BLaER1 treated with 17β-estradiol and CSF1 and Interleukin-3, amounts not matched to agents 10 nM and 100 nM (cell line): ENCODE measurements at regions not wholly inside any gene's neighbourhood (a gene's known extent, or its start where the extent isn't known, plus 50 kb on each side); places are given as distances from the start of the nearest gene placed in this dataset.
"Not testable (repeated sequence)": the region's sequence is repeated elsewhere in the genome, so short reads cannot be mapped to it uniquely, and the experiment has no call there.

Experiments
- H3K27ac ChIP-seq, 11 experiments: shearing (Covaris generic); formaldehyde crosslinking; 2 replicates each; pipeline ENCODE4 v1.8.1; 2022
- H3K27me3 ChIP-seq, 11 experiments: shearing (Covaris generic); formaldehyde crosslinking; 2 replicates each; pipeline ENCODE4 v1.8.1; 2022
- H3K36me3 ChIP-seq, 11 experiments: shearing (Covaris generic); formaldehyde crosslinking; 2 replicates each; pipeline ENCODE4 v1.8.1; 2022
- H3K4me1 ChIP-seq, 10 experiments: shearing (Covaris generic); formaldehyde crosslinking; 2 replicates each; pipeline ENCODE4 v1.8.1; 2022
- H3K4me2 ChIP-seq, 11 experiments: shearing (Covaris generic); formaldehyde crosslinking; 2 replicates each; pipeline ENCODE4 v1.8.1; 2022
- H3K4me3 ChIP-seq, 10 experiments: shearing (Covaris generic); formaldehyde crosslinking; 2 replicates each; pipeline ENCODE4 v1.8.1; 2022
- H3K9ac ChIP-seq, 11 experiments: shearing (Covaris generic); formaldehyde crosslinking; 2 replicates each; pipeline ENCODE4 v1.8.1; 2022
- H3K9me3 ChIP-seq, 11 experiments: shearing (Covaris generic); formaldehyde crosslinking; replicated peaks in 1 of 11; 2 replicates each; pipeline ENCODE4 v1.8.1; 2022
- H4K20me1 ChIP-seq, 11 experiments: shearing (Covaris generic); formaldehyde crosslinking; 2 replicates each; pipeline ENCODE4 v1.8.1; 2022
- Cebpa-rat ChIP-seq, 11 experiments: shearing (Covaris generic); IDR thresholded peaks; 2 replicates each; pipeline ENCODE4 v1.8.1; 2022

DNA sequence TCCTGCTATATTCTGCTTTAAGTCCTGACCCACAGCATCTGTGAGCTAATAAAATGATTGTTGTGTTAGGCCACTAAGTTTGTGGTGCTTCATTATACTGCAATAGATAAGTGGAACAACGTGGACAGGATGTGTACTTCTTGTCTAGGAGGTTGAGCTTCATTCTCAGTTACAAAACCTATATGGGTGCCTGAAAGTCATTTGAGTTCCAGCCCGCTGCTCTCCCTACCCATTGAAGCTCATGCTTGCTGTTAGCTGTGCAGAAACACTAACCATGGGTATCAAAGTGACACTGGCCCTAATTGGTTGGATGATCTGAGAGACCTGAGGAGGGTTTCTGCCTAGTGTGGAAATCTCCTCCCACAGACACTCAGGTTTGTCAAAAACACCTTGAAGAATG lies 357.2 kb downstream of the PDCD6IP start:
- H3K36me3 ChIP-seq: no peaks in the 10 kb centered on the region
- H3K9ac ChIP-seq: no peak overlapping the region
- H3K4me3 ChIP-seq: no peak overlapping the region
- H3K27me3 ChIP-seq: no peaks in the 10 kb centered on the region
- peaks cover 5 to 16% (median 11%) of the 10 kb centered on the region in 11 experiments; a peak in 11 of 22 replicates for H3K9me3 ChIP-seq
- peak overlapping the region in 1 of 11 experiments; percentile 12; a peak in 1 of 22 replicates for H3K4me2 ChIP-seq
- H3K4me1 ChIP-seq: peaks cover 0 to 21% (median 15%) of the 10 kb centered on the region in 10 experiments; a peak in 8 of 20 replicates
- no peaks in the 10 kb centered on the region for H4K20me1 ChIP-seq
- TF ChIP-seq Cebpa-rat (IDR thresholded peaks at IDR 0.05): no peak
- no peak overlapping the region for H3K27ac ChIP-seq

DNA sequence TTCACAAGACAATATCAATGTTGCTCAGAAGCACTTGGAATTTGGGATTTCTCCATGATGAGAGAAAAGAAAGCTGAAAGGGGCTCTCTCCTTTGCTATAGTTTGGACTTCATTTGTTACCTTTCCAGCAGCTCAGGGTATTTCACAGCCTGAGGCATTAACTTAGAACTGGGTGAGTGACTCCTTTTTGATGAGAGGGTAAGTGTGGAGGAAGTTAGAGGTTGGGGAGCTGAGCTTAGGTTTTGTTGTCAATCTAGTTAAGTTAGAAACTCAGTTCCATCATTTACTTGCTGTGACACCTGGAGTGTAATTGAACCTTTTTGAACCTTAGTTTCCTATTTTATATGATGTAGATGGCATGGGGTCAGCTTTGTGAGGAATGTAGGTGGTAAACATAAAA lies 359.1 kb downstream of the PDCD6IP start:
- no peaks in the 10 kb centered on the region for H4K20me1 ChIP-seq
- no peak overlapping the region for H3K4me3 ChIP-seq
- H3K4me1 ChIP-seq: peaks cover 0 to 21% (median 15%) of the 10 kb centered on the region in 10 experiments; a peak in 8 of 20 replicates
- H3K9me3 ChIP-seq: peaks cover 5 to 16% (median 11%) of the 10 kb centered on the region in 11 experiments; a peak in 11 of 22 replicates
- TF ChIP-seq Cebpa-rat (IDR thresholded peaks at IDR 0.05): no peak
- no peaks in the 10 kb centered on the region for H3K27me3 ChIP-seq
- H3K36me3 ChIP-seq: no peaks in the 10 kb centered on the region
- H3K27ac ChIP-seq: no peak overlapping the region
- no peak overlapping the region for H3K4me2 ChIP-seq
- no peak overlapping the region for H3K9ac ChIP-seq

DNA sequence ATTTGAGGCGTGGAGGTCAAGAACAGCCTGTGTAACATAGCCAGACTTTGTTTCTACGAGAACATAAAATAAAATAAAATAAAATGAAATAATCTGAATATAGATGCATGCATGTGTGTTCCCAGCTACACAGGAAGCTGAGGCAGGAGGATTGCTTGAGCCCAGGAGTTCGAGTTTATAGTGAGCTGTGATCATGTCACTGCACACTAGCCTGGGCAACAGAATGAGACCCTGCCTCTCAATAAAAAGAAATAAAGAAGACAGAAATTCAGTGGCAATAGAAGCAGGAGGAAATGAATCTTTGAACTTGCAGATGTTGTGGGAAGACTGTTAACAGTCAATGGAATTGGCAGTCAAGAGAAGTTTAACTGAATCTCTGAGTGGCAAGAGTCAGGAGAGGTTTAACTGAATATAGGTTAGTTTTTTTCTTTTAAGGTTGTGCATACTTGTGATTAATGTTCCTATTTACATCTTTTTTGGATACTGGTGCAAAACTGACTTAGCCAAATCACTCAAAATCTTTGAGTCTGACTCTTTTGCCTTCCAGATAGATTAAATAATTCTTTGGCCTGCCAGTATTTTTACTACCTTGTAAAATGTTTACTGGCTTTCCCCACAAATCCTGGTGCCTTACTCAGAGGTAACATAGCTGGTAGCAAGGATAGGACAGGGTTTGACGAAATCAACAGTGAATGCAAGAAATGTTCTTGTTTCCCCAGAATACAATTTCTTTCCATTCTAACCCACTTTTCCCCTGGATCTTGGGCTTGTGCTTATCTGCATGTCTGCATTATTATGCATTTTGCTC lies 361.4 kb downstream of the PDCD6IP start:
- no peak for TF ChIP-seq Cebpa-rat (IDR thresholded peaks at IDR 0.05)
- Histone ChIP-seq H3K36me3 (no peaks in the 10 kb centered on the region), H4K20me1 (no peaks in the 10 kb centered on the region), H3K27ac (no peak overlapping the region; a peak in 1 of 22 replicates), H3K4me2 (peak overlapping the region in 7 of 11 experiments; percentile 0 to 53 (median 29); a peak in 10 of 22 replicates), H3K4me1 (peaks cover 0 to 21% (median 15%) of the 10 kb centered on the region in 10 experiments; a peak in 8 of 20 replicates), H3K4me3 (no peak overlapping the region), H3K27me3 (no peaks in the 10 kb centered on the region), H3K9me3 (peaks cover 5 to 16% (median 11%) of the 10 kb centered on the region in 11 experiments; a peak in 11 of 22 replicates), H3K9ac (no peak overlapping the region)

DNA sequence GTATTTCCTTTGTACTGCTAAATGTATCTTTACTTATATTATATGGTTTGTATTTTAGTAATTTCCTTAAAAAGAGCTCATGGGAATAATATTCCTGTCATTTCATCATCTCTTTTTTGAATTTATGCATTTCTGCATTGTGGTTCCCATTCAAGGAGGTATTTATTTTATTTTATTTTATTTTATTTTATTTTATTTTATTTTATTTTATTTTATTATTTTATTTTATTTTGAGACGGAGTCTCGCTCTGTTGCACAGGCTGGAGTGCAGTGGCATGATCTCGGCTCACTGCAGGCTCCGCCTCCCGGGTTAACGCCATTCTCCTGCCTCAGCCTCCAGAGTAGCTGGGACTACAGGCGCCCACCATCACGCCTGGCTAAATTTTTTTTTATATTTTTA lies 371.2 kb downstream of the PDCD6IP start:
- not testable (repeated sequence) for H3K36me3 ChIP-seq, H3K27ac ChIP-seq

DNA sequence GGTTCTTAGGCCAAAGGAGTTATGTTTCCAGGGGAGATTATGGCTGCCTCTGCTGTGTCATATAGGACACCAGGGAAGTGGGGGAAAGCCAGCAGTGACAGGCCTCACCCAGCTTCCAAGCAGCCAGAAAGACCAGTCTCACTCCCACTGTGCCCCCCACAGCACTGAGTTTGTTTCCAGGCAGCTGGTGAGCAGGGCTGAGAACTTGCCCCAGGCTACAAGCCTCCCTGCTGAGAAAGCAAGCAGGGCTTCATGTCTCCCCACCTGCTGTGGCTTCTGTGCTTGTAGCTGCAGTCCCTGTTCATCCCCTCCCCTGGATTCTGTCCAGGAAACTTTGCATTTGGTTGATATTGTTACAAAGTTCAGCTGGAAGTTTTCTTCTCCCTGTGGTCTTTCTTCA lies 376.3 kb downstream of the PDCD6IP start:
- peaks cover 0 to 19% (median 10%) of the 10 kb centered on the region in 11 experiments; a peak in 13 of 22 replicates for H3K9me3 ChIP-seq
- H3K4me2 ChIP-seq: no peak overlapping the region
- no peak for TF ChIP-seq Cebpa-rat (IDR thresholded peaks at IDR 0.05)
- H3K27ac ChIP-seq: no peak overlapping the region
- no peak overlapping the region for H3K4me3 ChIP-seq
- no peaks in the 10 kb centered on the region for H3K4me1 ChIP-seq
- no peaks in the 10 kb centered on the region for H3K36me3 ChIP-seq
- no peak overlapping the region for H3K9ac ChIP-seq
- no peaks in the 10 kb centered on the region for H3K27me3 ChIP-seq
- no peaks in the 10 kb centered on the region; a peak in 1 of 22 replicates for H4K20me1 ChIP-seq

More for the DNA sequence above, 371.2 kb downstream of the PDCD6IP start:
- not testable (repeated sequence) for H4K20me1 ChIP-seq, H3K4me3 ChIP-seq, H3K4me1 ChIP-seq, H3K4me2 ChIP-seq, H3K27me3 ChIP-seq, H3K9ac ChIP-seq
- peaks cover 0 to 17% (median 8%) of the 10 kb centered on the region in 11 experiments; a peak in 14 of 22 replicates for H3K9me3 ChIP-seq

DNA sequence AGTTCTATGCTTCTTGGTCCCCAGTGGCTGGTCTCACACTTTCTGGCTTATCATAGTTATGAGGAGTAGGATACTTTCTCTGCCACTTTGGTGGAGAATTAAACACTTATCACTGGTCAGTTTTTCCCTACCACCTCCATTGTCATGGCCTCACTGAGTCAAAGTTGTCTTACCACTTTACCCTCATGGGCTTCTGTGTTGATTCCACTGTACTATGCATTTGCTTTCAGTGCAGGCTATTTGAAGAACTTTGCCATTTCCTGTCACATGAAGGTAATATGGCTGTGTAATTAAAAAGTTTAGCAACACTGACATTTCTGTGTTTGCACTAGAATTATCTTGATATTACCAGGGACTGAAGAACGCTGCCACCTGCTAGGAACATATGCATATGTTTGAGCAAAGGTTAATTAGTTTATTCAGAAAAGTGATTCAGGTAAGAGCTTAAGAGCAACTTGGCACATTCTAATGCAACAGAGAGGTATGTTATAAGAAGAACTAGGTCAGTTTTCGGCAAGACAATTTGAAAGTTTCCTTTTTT lies 377.3 kb downstream of the PDCD6IP start:
- Histone ChIP-seq H3K4me2 (no peak overlapping the region), H3K27ac (no peak overlapping the region), H3K4me3 (no peak overlapping the region), H3K9ac (no peak overlapping the region), H3K9me3 (peaks cover 0 to 19% (median 10%) of the 10 kb centered on the region in 11 experiments; a peak in 13 of 22 replicates), H4K20me1 (no peaks in the 10 kb centered on the region; a peak in 1 of 22 replicates), H3K27me3 (no peaks in the 10 kb centered on the region), H3K36me3 (no peaks in the 10 kb centered on the region), H3K4me1 (no peaks in the 10 kb centered on the region)
- no peak for TF ChIP-seq Cebpa-rat (IDR thresholded peaks at IDR 0.05)

DNA sequence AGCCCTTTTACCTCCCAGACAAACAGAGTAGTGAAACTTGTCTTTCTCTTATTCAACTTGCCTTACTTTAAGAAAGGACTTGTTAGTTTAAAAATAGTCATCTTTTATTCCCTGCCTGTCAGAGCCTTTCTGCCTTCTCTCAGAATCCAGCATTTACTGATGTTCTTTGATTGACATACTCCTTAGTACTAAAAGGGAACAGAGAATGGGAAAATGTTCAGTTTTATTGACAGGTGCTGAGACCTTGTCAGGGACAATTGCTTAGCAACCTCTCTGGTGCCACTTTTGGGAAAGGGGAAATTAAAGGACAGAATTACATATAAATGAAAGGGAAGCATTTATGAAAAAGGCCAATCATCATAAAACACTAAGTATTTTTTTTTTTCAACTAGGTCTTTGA lies 378.3 kb downstream of the PDCD6IP start:
- H4K20me1 ChIP-seq: no peaks in the 10 kb centered on the region; a peak in 1 of 22 replicates
- H3K4me2 ChIP-seq: no peak overlapping the region
- no peaks in the 10 kb centered on the region for H3K36me3 ChIP-seq
- no peak for TF ChIP-seq Cebpa-rat (IDR thresholded peaks at IDR 0.05)
- H3K9ac ChIP-seq: no peak overlapping the region
- no peak overlapping the region for H3K27ac ChIP-seq
- H3K4me3 ChIP-seq: no peak overlapping the region
- no peaks in the 10 kb centered on the region for H3K4me1 ChIP-seq
- H3K27me3 ChIP-seq: no peaks in the 10 kb centered on the region
- H3K9me3 ChIP-seq: peaks cover 0 to 18% (median 10%) of the 10 kb centered on the region in 11 experiments; a peak in 13 of 22 replicates

DNA sequence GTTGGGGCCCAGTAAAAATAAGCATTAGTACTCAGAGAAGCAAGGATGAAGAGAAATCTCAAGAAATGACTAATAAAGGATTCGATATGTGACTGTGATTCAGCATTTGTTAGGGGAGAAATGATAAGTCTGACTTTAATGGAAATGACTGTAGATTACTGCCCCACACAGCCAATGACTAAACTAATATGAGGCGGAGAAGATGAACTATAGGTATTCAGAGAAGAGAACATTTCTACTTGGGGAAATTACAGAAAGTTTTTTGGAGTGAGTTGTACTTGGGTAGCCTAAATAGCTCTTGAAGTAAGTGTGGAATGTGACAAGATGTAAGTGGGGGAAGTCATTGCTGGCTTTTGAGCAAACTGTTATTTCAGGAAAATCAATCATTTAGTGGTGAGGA lies 380.0 kb downstream of the PDCD6IP start:
- Histone ChIP-seq H3K27me3 (no peaks in the 10 kb centered on the region), H3K4me1 (no peaks in the 10 kb centered on the region), H4K20me1 (no peaks in the 10 kb centered on the region; a peak in 1 of 22 replicates), H3K4me3 (no peak overlapping the region), H3K9me3 (peaks cover 0 to 10% (median 4%) of the 10 kb centered on the region in 11 experiments; a peak in 10 of 22 replicates), H3K27ac (no peak overlapping the region), H3K9ac (no peak overlapping the region), H3K36me3 (no peaks in the 10 kb centered on the region), H3K4me2 (no peak overlapping the region)
- no peak for TF ChIP-seq Cebpa-rat (IDR thresholded peaks at IDR 0.05)

DNA sequence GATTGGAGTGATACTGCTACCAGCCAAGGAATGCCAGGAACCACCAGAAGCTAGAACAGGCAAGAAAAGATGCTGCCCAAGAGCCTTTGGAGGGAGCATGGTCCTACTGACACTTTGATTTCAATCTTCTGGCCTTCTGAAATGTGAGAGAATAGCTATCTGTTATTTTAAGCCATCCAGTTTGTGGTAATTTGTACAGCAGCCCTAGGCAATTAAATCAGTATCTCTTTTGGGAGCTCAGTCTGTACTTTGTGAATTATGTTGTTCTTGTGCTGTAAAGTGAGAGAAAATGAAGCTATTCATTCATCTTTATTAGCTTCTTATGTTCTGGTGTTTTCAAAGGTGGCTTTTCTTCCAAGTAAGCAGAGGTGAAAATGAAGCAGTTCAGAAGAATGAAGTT lies 381.3 kb downstream of the PDCD6IP start:
- no peak overlapping the region for H3K9ac ChIP-seq
- no peak overlapping the region for H3K4me2 ChIP-seq
- TF ChIP-seq Cebpa-rat (IDR thresholded peaks at IDR 0.05): no peak
- H3K4me1 ChIP-seq: peaks cover 0 to 3% (median 0%) of the 10 kb centered on the region in 10 experiments; a peak in 1 of 20 replicates
- H4K20me1 ChIP-seq: no peaks in the 10 kb centered on the region; a peak in 1 of 22 replicates
- no peak overlapping the region for H3K4me3 ChIP-seq
- peaks cover 0 to 1% (median 0%) of the 10 kb centered on the region in 11 experiments; a peak in 2 of 22 replicates for H3K9me3 ChIP-seq
- no peaks in the 10 kb centered on the region for H3K36me3 ChIP-seq
- H3K27me3 ChIP-seq: no peaks in the 10 kb centered on the region
- H3K27ac ChIP-seq: no peak overlapping the region
